Right ventricle myocardium superior (tissue), 1 donor: ENCODE measurements at regions not wholly inside any gene's neighbourhood (a gene's known extent, or its start where the extent isn't known, plus 50 kb on each side); places are given as distances from the start of the nearest gene placed in this dataset.
A peak's percentile ranks its signal among the peaks of the same experiment; 100 is the strongest.

Source experiments
- ATAC-seq: fragments of 200-7000 bp; cut with Tn5 transposase; one replicate; pipeline ENCODE4 v1.9.1; 2020; ENCODE audit warnings: mild to moderate bottlenecking; ENCODE audit not compliant: poor library complexity
- DNase-seq: peaks from one replicate; pipeline ENCODE4 v3.0.0-alpha.2; 2020
- intact Hi-C: fragments of 100-400 bp; cut with DNase I; formaldehyde crosslinking; loops from one replicate; pipeline ENCODE4 v1.11.2; 2022
- donor health status: DM: no; HTN: yes; CAD: no; lungs with severe emphysema.

DNA sequence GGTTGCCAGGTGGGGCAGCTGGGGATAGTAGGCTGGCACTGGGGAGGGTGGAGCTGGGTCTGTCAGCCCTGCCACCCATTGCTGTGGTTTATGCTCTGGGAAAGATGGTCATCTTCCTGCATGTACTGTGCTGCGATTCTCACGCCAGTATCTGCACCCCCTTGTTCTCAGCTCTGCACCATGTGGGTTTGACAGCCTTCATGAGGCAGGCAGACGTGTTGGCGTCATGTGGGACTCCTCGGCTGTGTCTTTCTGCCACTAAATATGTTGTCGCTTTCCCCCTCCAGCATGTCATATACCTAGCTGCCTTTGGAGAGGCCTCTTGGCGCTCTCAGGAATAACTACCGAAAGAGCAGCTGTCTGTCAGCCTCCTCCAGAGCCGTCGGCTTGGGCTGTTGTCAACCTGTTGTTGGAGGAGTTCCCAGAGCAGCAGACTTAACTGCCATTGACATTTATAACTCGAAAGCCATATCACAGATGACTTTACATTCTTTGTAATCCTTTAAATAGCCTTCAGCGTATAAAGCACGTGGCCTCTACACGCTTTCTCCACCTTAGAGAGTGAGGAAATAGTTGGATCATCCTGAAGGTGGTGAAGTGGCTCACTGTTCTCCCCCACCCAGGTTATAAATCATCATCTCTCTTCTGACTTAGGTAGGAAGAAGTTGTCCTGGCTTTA is 80.4 kb upstream of the MGAT5 start:
- ATAC-seq (peak; percentile 80), DNase-seq (peak; percentile 60)
- intact Hi-C loops: no loop called here

DNA sequence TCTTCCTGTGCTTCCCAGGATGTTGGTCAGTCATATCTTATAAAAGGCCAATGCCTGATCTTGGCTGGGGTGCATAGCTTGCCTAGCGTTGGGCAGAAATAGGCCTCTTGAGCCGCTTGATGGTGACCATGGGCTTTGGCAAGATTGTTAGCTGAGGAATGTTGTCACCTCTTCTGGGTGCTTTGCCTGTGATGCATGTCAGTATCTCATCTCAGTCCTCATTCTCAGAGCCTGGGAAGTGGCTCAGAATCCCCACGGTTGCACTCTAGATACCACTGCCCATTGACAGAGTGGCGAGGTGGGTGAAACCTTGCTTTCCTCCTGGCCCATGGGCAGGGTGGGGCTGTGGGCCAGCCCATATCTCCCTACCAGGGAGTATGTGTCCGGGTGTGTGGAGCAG is 79.2 kb upstream of the MGAT5 start:
- DNase-seq: no peak
- ATAC-seq: peak; percentile 81
- intact Hi-C loops: no loop called here

DNA sequence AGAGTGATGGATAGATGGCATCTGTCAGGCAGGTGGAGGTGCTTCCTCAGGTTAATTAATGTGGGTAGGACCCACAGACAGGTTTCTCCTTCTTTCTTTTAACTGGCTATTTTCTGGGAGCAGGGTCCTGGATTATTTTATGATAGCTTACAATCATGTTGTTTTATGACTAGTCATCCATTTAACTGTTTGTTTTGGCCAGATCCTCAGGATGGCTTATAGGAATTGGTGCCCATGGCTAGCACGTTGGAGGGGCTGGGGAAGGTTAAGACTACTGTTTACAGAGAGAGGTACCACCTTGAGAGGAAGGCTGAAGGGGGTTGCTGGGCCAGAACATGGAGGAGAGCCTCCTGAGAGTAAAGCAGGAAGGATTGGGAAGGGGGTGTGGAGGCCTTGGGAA is 78.0 kb upstream of the MGAT5 start:
- no peak for DNase-seq
- intact Hi-C loops: no loop called here
- ATAC-seq: no peak

DNA sequence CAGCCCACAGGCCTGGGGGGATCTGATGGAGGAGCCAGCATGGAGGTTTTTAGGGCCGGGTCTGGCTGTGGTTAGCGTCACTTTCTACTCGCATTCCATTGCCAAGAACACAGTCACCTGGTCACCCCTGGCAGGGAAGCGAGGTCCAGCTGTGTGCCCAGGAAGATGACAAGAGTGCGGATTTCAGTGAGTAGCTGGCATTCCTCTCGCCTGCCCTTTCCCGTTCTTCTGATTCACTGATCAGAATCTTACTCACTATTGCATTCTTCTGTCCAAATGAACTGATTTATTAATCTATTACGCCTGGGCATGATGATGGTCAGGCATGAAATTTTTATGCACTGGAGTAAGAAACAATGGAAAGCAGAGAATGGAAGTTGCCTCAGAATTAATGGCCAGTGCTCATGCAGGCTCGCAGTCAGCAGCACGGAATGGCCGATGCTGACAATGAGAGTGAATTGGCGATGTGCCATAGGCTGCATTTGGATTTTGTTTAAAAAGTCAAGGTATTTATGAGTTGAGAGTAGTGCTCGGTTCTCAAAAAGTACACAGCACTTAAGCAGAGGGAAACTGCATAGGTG is 76.4 kb upstream of the MGAT5 start:
- no peak for DNase-seq
- intact Hi-C loops: no loop called here
- no peak for ATAC-seq

DNA sequence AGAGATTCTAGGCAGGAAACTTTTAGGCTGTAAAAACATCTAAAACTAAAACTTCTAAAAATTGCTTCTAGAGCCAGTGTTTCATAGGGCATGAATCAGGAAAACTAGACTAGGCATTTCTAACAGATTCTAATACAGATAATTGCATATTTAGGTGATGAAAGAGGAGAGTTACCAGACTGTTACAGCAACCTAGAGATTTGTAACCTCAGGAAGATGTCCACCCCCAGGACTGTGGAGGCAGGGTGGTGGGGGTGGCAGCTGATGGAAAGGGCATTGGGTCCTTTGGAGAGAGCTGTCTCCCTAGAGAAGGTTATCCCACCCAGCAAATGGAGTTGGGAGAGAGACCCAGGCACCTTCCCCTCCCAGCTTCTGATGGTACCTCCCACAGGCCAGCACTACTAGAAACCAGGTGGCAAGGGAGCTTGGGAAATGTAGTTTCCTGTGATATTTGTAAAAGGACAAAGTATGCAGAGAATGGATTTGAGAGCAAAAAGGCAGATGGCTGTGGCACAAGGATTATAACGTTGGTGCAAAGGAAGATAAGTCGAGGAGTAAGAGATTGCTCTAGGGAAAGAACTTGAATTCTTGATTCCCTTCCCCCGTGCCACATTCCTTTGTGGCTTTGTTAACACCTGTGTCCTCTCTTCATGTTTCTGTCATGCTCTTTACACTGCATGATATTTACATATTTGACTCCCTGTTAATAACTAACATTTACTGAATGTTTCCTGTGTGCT is 75.6 kb upstream of the MGAT5 start:
- DNase-seq: no peak
- intact Hi-C loops: no loop called here
- no peak for ATAC-seq

DNA sequence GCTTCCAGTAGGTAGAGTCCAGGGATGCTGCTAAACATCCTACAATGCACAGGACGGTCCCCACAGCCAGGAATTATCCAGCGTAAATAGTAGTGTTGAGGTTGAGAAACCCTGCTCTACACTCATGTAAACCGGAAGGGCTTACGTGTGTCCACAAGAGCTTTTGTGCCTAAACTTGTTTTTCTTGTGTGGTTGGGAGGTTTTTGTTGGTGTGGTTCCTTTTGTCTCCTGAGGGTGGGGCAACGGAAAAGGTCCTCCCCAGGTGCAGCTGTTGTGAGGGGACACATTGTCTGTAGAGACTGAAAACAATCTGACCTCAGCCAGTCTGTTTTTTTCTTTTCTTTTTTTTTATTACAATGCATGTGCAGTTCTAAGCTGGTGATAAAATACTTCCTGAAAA is 72.7 kb upstream of the MGAT5 start:
- intact Hi-C loops: no loop called here
- no peak for ATAC-seq
- DNase-seq: no peak

DNA sequence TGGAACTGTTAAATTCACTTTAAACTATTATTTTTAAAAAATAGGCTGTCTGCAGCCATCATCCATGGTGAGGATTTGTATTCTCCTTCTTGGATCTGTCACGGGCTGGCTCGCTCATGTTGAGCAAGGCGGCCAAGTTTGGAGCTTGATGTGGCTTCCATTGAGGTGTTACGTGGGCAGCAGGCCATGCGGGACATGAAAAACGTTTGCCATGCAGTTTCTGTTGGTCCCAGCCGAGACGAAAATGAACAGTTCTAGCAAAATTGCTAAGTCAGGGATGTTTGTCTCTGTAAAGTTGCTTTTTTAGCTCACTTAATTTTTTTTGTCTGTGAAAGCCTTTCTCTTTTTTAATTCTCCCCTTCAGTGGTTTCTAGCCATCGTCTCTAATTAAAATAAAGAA is 70.2 kb upstream of the MGAT5 start:
- DNase-seq (no peak), ATAC-seq (no peak)
- intact Hi-C loops: no loop called here

DNA sequence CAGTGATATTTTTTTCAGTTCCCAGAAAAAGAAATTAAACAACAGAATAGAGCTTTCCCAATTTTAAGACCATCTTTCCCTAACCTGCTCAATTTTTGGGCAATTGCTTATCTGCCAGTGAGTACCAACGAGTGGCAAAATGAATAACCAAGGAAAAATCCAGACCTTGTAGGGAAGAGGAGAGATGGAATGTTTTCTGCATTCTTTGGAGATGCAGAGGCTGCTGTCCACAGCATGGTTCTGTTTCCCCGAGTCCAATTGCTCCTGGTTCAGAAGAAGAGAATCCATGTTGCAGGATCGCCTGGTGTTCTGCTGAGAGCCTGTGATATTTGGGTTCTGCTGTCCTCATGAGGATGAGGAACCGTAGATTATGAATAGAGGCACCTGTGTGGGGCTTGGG is 68.2 kb upstream of the MGAT5 start:
- no peak for DNase-seq
- no peak for ATAC-seq
- intact Hi-C loops: no loop called here

DNA sequence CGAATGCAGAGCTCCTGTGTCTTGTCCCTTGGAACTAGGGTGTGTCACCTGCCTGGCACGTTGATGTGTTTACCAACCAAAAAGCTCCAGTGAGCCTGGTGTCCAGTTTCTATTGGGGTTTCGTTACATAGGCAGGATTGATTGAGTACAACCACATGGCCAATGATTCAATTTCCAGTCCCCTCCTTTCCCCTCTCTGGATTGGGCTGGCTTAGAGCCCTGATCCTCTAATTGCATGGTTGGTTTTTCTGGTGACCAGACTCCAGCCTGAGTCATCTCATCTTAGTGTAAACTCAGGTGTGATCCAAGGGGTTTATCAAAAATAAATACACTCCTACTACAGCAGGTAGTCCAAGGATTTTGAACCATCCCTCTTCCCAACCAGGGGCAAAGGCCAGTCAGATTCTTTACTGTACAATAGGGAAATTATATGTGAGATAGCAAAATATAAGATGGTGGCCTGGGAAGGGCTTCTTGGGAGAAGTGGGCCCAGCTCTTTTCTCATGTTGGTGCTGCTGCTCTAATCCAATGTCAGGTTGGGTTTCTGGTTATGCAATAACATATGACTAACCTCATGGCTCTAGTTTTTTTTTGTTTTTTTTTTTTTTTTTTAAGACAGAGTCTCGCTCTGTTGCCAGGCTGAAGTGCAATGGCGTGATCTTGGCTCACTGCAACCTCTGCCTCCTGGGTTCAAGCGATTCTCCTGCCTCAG is 64.7 kb upstream of the MGAT5 start:
- peak; percentile 8 for ATAC-seq
- intact Hi-C loops: no loop called here
- no peak for DNase-seq

DNA sequence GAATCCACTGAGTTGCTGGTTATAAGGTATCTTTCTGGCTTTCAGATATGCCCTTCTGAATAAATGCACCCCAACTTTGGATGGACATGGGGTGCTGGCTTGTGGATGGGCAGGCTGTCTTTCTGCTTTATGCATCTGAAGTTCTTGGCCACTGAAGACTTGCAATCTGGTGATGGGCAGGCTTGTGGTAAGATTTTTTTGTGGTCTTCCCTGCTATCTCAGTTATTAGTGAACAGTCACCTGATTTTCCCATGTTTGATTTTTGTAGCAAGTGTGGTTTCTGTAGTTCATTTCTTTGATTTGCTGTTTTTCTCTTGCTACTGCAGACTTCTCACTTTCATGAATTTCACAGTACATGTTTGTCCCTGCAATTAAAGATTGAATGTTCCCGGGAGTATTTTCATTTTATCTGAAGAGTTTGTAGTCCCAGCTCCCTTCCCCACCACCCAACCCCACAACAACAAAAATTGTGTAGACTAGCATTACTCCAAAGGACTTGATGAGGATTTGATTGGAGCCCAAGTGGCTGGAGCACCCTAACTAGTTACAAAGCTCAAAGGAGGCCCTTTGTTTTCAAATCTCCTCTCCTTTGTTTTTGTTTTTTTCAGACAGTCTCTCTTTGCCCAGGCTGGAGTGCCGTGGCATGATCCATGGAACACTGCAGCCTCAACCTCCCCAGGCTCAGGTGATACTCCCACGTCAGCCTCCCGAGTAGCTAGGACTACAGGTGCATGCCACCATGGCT is 63.6 kb upstream of the MGAT5 start:
- no peak for DNase-seq
- intact Hi-C loops: no loop called here
- ATAC-seq: no peak

DNA sequence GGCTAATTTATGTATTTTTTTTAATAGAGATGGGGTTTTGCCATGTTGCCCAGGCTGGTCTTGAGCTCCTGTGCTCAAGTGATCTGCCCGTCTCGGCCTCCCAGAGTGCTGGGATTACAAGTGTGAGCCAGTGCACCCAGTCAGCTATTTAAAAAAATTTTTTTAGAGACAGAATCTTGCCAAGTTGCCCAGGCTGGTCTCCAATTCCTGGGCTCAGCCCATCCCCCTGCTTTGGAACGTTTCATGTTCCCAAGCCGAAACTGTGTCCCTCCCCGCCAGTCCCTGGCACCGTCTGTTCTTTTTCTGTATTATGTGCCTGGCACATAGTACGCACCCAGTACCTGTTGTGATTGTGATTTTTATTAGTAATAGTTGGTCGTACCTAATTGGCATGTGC is 63.1 kb upstream of the MGAT5 start:
- ATAC-seq (peak; percentile 90), DNase-seq (peak; percentile 71)
- intact Hi-C loops: no loop called here

DNA sequence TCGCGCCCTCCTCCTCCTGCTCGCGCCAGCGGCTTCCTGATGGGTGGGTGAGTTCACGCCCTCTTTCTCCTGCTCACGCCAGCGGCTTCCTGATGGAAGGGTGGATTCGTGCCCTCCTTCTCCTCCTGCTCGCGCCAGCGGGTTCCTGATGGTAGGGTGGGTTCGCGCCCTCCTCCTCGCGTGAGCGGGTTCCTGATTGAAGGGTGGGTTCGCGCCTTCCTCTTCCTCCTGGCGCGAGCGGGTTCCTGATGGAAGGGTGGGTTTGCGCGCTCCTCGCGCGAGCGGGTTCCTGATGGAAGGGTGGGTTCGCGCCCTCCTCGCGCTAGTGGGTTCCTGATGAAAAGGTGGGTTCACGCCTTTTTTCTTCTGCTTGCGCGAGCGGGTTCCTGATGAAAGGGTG is 62.0 kb upstream of the MGAT5 start:
- no peak for ATAC-seq
- intact Hi-C loops: no loop called here
- DNase-seq: no peak

DNA sequence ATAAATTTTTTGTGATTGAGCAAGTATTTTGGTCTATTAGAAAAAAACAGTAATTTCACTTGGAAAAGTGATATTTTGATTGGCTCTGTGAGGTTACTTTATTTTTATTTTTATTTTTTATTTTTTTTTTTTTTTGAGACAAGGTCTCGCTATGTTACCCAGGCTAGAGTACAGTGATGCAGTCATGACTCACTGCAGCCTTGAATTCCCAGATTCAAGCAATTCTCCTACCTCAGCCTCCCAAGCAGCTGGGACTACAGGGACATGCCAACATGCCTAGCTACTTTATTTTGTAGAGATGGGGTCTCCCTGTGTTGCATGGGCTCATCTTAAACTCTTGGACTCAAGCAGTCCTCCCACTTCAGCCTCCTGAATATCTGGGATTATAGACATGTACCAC is 60.9 kb upstream of the MGAT5 start:
- DNase-seq (no peak), ATAC-seq (no peak)
- intact Hi-C loops: no loop called here

DNA sequence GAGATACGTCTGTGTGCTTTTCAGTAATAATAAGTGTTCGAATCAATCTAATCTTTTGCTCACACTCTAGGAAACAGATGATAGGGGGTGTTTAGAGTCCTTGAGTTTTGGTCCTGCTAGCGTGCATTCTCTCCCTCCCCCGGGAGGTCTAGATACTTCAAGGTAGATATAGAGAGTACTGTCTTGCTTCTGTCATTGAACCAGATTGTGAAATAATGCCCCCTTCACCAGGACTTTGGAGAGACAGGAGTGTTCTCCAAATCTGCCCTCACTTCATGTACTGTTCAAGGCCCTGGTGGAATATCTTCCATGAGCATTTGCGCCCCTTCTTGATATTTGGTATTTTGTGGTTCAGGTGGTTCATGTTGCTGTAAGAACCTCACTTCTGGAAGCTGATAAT is 59.4 kb upstream of the MGAT5 start:
- no peak for DNase-seq
- intact Hi-C loops: no loop called here
- no peak for ATAC-seq

DNA sequence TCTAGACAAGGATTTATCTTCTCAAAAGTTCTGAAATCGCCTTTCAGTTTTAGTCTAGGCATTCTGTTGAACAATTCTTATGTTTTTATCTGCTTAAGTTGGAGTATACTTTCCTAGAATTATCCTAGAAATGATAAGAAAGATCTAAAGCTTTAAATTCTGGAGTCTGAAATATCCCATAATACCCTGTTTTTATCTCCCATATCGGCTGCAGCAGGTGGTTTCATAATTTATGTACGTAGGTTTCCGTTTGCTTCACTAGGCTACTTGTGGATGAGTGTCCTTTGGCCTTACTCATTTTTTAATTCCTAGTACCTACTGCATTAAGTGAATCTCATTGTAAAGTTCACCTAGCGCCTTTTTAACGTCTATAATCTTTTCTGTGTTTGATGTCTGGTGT is 58.5 kb upstream of the MGAT5 start:
- no peak for ATAC-seq
- intact Hi-C loops: no loop called here
- no peak for DNase-seq

DNA sequence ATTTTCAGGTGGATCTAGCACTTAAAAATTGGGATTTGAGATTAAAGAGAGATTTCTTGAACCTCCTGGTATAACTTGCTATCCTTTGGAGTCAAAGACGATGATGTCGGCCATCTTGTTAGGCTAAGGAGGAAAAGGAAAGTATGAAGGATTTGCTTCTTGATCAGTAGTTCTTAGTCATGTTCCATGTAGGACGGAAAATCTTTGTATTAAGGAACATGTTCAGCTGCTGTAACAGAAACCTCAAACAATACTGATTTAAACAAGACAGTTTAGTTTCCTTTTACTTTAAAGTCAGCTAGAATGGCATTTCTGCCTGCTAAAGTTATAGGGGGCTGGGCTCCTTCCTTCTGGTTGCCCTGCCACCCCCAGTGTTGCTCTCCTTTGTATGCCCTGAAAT is 56.4 kb upstream of the MGAT5 start:
- DNase-seq: no peak
- intact Hi-C loops: no loop called here

DNA sequence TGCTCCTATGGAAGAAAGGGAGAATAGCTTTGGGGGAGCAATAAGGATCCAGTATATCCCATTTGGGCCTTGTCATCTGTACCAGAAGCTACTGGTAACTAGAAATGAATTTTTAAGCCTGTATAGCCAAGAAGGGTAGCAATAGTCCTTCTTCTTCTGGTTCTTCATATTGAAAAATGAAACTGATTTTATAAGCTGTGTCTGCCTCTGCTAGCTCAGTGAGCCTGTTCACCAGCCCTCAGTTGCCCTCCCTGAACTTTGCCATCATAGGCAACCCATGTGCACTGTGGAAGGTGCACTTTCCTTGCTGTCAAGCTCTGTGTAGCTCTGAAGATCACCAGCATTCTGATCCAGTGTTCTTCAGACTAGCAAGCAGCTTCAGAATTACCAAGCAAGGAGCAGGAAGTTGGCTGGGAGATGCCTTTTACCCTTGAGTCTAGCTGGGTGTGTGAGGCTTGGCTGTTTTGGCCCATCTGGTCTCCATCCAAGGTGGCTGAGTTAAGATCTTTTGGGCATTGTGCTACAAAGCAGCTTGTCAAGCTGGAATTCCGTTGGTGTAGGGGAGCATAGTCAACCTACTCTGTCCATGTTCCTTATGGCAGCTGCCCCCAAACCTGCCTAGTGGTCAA is 55.8 kb upstream of the MGAT5 start:
- intact Hi-C loops: no loop called here
- peak; percentile 4 for ATAC-seq
- DNase-seq: no peak

More for the DNA sequence above, 56.4 kb upstream of the MGAT5 start:
- no peak for ATAC-seq

DNA sequence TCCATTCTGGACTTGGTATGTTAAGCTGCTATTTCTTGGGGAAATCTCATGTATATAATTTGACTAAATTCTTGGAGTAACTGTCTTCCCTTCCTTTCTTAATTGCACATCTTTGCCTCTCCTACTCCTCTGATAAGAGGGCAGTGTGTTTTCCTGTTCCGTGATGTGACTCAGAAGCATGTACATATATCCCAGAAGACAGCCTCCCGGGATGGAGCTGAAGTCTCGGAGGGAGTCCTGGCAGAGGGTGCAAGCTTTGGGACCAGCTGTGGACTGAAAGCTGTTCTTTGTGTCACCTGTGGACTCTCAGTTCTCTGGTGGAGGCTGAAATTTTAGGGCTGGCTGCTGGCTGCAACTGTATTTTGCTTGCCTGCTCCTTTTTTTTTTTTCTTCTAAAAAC is 54.7 kb upstream of the MGAT5 start:
- intact Hi-C loops: no loop called here
- DNase-seq (no peak), ATAC-seq (no peak)
